Neural crest cell (in vitro differentiated cells): ENCODE measurements at regions not wholly inside any gene's neighbourhood (a gene's known extent, or its start where the extent isn't known, plus 50 kb on each side); places are given as distances from the start of the nearest gene placed in this dataset.
"Not testable (repeated sequence)": the region's sequence is repeated elsewhere in the genome, so short reads cannot be mapped to it uniquely, and the experiment has no call there.

Experiments
- DNase-seq: peaks from one replicate; pipeline ENCODE4 v3.0.0; 2021; ENCODE audit warnings: low read depth, mixed read lengths, low spot score
- H3K27ac Mint-ChIP-seq: one replicate; pipeline ENCODE4 v1.8.0; 2021; ENCODE audit warnings: mild to moderate bottlenecking, mixed read lengths; ENCODE audit not compliant: unreplicated experiment
- H3K27me3 Mint-ChIP-seq: 2 replicates; pipeline ENCODE4 v1.8.0; 2021; ENCODE audit warnings: low read depth, mild to moderate bottlenecking, mixed read lengths
- H3K36me3 Mint-ChIP-seq: 2 replicates; pipeline ENCODE4 v1.8.0; 2021; ENCODE audit warnings: low read depth, mild to moderate bottlenecking, mixed read lengths
- H3K4me1 Mint-ChIP-seq: 2 replicates; pipeline ENCODE4 v1.8.0; 2021; ENCODE audit warnings: mixed read lengths
- H3K4me3 Mint-ChIP-seq: one replicate; pipeline ENCODE4 v1.8.0; 2021; ENCODE audit warnings: mild to moderate bottlenecking, mixed read lengths
- H3K9me3 Mint-ChIP-seq: 2 replicates; pipeline ENCODE4 v1.8.0; 2021; ENCODE audit warnings: mixed read lengths
- CTCF ChIP-seq: fragments of 200-600 bp; sonication (generic); conservative IDR thresholded peaks from 2 replicates; pipeline ENCODE4 v1.5.0; 2021; ENCODE audit warnings: antibody characterized with exemption, mild to moderate bottlenecking

GRCh38 chrX:51163730-51164129, 168.9 kb upstream of the NUDT10 start:
- no peak for TF ChIP-seq CTCF
- Mint-ChIP-seq H3K36me3 (no peaks in the 10 kb centered on the region), H3K4me3 (no peak overlapping the region), H3K27me3 (no peaks in the 10 kb centered on the region), H3K27ac (no peak overlapping the region), H3K9me3 (peaks cover 2% of the 10 kb centered on the region), H3K4me1 (no peaks in the 10 kb centered on the region)
- DNase-seq, result no peak

- H3K4me1 Mint-ChIP-seq, H3K27ac Mint-ChIP-seq, H3K4me3 Mint-ChIP-seq, DNase-seq, H3K9me3 Mint-ChIP-seq, H3K27me3 Mint-ChIP-seq, H3K36me3 Mint-ChIP-seq: not testable (repeated sequence)
These were observed 154.2 kb upstream of the NUDT10 start for GRCh38 chrX:51178356-51178900.

GRCh38 chrX:51179805-51180204, 152.8 kb upstream of the NUDT10 start:
- not testable (repeated sequence) for H3K27ac Mint-ChIP-seq, H3K9me3 Mint-ChIP-seq, H3K36me3 Mint-ChIP-seq, H3K27me3 Mint-ChIP-seq, H3K4me1 Mint-ChIP-seq, H3K4me3 Mint-ChIP-seq, DNase-seq

- Mint-ChIP-seq H3K4me3 (no peak overlapping the region), H3K27me3 (no peaks in the 10 kb centered on the region), H3K4me1 (peaks cover 6% of the 10 kb centered on the region), H3K36me3 (no peaks in the 10 kb centered on the region), H3K9me3 (peaks cover 4% of the 10 kb centered on the region), H3K27ac (no peak overlapping the region)
- peak; percentile 20 for TF ChIP-seq CTCF
- DNase-seq, result no peak
These were observed 150.1 kb upstream of the NUDT10 start for GRCh38 chrX:51182545-51182944.

- H3K4me1 Mint-ChIP-seq, result no peaks in the 10 kb centered on the region
- no peak overlapping the region for H3K27ac Mint-ChIP-seq
- no peak for TF ChIP-seq CTCF
- H3K4me3 Mint-ChIP-seq, result no peak overlapping the region
- H3K27me3 Mint-ChIP-seq, result no peaks in the 10 kb centered on the region
- DNase-seq, result no peak
- H3K9me3 Mint-ChIP-seq, result peaks cover 20% of the 10 kb centered on the region
- peaks cover 4% of the 10 kb centered on the region for H3K36me3 Mint-ChIP-seq
These were observed 140.5 kb upstream of the NUDT10 start for GRCh38 chrX:51192104-51192503.

GRCh38 chrX:51215266-51215665, 117.4 kb upstream of the NUDT10 start:
- no peak overlapping the region for H3K4me3 Mint-ChIP-seq
- TF ChIP-seq CTCF, result peak; percentile 16
- no peaks in the 10 kb centered on the region for H3K36me3 Mint-ChIP-seq
- H3K27ac Mint-ChIP-seq, result no peak overlapping the region
- no peaks in the 10 kb centered on the region for H3K27me3 Mint-ChIP-seq
- no peaks in the 10 kb centered on the region for H3K4me1 Mint-ChIP-seq
- DNase-seq, result no peak
- peaks cover 3% of the 10 kb centered on the region for H3K9me3 Mint-ChIP-seq

- no peak for TF ChIP-seq CTCF
- Mint-ChIP-seq H3K4me1 (no peaks in the 10 kb centered on the region), H3K9me3 (peaks cover 3% of the 10 kb centered on the region), H3K27ac (no peak overlapping the region), H3K36me3 (no peaks in the 10 kb centered on the region), H3K4me3 (no peak overlapping the region), H3K27me3 (no peaks in the 10 kb centered on the region)
- no peak for DNase-seq
These were observed 116.8 kb upstream of the NUDT10 start for GRCh38 chrX:51215856-51216255.
